Liver (tissue), 8 donors: ENCODE measurements at regions not wholly inside any gene's neighbourhood (a gene's known extent, or its start where the extent isn't known, plus 50 kb on each side); places are given as distances from the start of the nearest gene placed in this dataset.

Experiments used
- DNase-seq: peaks from one replicate; pipeline ENCODE4 v3.0.0-alpha.2; 2017; ENCODE audit warnings: low spot score
- H3K27ac ChIP-seq, 2 donors: one replicate each; pipeline ENCODE4 v1.7.0; 2013; ENCODE audit warnings: inconsistent platforms in 2 of 2, low read length in 2 of 2, control low read depth in 1 of 2, low read depth in 1 of 2, mild to moderate bottlenecking in 1 of 2
- H3K27me3 ChIP-seq, 4 donors: one replicate each; pipeline versions ENCODE4 v1.6.1 to v1.7.0; 2013; ENCODE audit warnings: low read length in 3 of 4, inconsistent platforms in 1 of 4, mild to moderate bottlenecking in 1 of 4, moderate library complexity in 1 of 4; ENCODE audit not compliant: control insufficient read depth in 4 of 4, insufficient read depth in 4 of 4
- H3K36me3 ChIP-seq, 4 donors: one replicate each; pipeline versions ENCODE4 v1.6.1 to v1.7.0; 2013; ENCODE audit warnings: low read length in 3 of 4, mild to moderate bottlenecking in 3 of 4, low read depth in 1 of 4, moderate library complexity in 1 of 4; ENCODE audit not compliant: control insufficient read depth in 4 of 4, insufficient read depth in 3 of 4
- H3K4me1 ChIP-seq, 4 donors: one replicate each; pipeline versions ENCODE4 v1.6.1 to v1.7.0; 2013; ENCODE audit warnings: low read length in 3 of 4, mild to moderate bottlenecking in 3 of 4, moderate library complexity in 1 of 4; ENCODE audit not compliant: control insufficient read depth in 4 of 4, insufficient read depth in 4 of 4
- H3K4me3 ChIP-seq, 3 donors: one replicate each; pipeline versions ENCODE4 v1.6.1 to v1.7.0; 2013; ENCODE audit warnings: low read length in 3 of 3, control low read depth in 1 of 3, low read depth in 1 of 3, mild to moderate bottlenecking in 1 of 3
- H3K9ac ChIP-seq, 2 donors: one replicate each; pipeline ENCODE4 v1.7.0; 2013; ENCODE audit warnings: low read length in 2 of 2, mild to moderate bottlenecking in 2 of 2, moderate library complexity in 2 of 2, control low read depth in 1 of 2, low read depth in 1 of 2
- H3K9me3 ChIP-seq, 4 donors: one replicate each; pipeline versions ENCODE4 v1.6.1 to v1.7.0; 2013; ENCODE audit warnings: low read length in 3 of 4; ENCODE audit not compliant: control insufficient read depth in 4 of 4
- ATF3 ChIP-seq: IDR thresholded peaks from 2 replicates; pipeline ENCODE4 v1.6.1; 2016; ENCODE audit warnings: antibody characterized with exemption
- CTCF ChIP-seq: fragments of 150-350 bp; IDR thresholded peaks from 2 replicates; pipeline ENCODE4 v1.5.1; 2017; ENCODE audit warnings: improper control_type of control experiment, low read depth, low read length; ENCODE audit not compliant: missing input control
- EGR1 ChIP-seq, 2 donors: IDR thresholded peaks; 2 replicates each; pipeline ENCODE4 v1.6.1; 2016 to 2018; ENCODE audit warnings: antibody characterized with exemption in 2 of 2, low read depth in 2 of 2
- FOXA1 ChIP-seq: IDR thresholded peaks from 2 replicates; pipeline ENCODE4 v1.6.1; 2016; ENCODE audit warnings: antibody characterized with exemption
- FOXA2 ChIP-seq: IDR thresholded peaks from 2 replicates; pipeline ENCODE4 v1.6.1; 2016; ENCODE audit warnings: antibody characterized with exemption
- GABPA ChIP-seq, 2 donors: IDR thresholded peaks in 1 of 2; conservative IDR thresholded peaks in 1 of 2; 2 replicates each; pipeline ENCODE4 v1.6.1; 2016; ENCODE audit warnings: antibody characterized with exemption in 2 of 2, mild to moderate bottlenecking in 1 of 2, moderate library complexity in 1 of 2
- HNF4A ChIP-seq, 2 donors: conservative IDR thresholded peaks; 2 replicates each; pipeline ENCODE4 v1.6.1; 2016; ENCODE audit warnings: antibody characterized with exemption in 2 of 2, mild to moderate bottlenecking in 2 of 2
- HNF4G ChIP-seq: IDR thresholded peaks from 2 replicates; pipeline ENCODE4 v1.6.1; 2016; ENCODE audit warnings: antibody characterized with exemption
- JUND ChIP-seq, 2 donors: IDR thresholded peaks; 2 replicates each; pipeline ENCODE4 v1.6.1; 2016; ENCODE audit warnings: antibody characterized with exemption in 2 of 2
- MAX ChIP-seq: IDR thresholded peaks from 2 replicates; pipeline ENCODE4 v1.6.1; 2016; ENCODE audit warnings: antibody characterized with exemption
- NR2F2 ChIP-seq: IDR thresholded peaks from 2 replicates; pipeline ENCODE4 v1.6.1; 2016; ENCODE audit warnings: antibody characterized with exemption
- REST ChIP-seq: IDR thresholded peaks from 2 replicates; pipeline ENCODE4 v1.6.1; 2016; ENCODE audit warnings: antibody characterized with exemption, mild to moderate bottlenecking
- RXRA ChIP-seq, 2 donors: IDR thresholded peaks; 2 replicates each; pipeline ENCODE4 v1.6.1; 2017 to 2018; ENCODE audit warnings: antibody characterized with exemption in 2 of 2, mild to moderate bottlenecking in 1 of 2
- SP1 ChIP-seq: IDR thresholded peaks from 2 replicates; pipeline ENCODE4 v1.6.1; 2018; ENCODE audit warnings: antibody characterized with exemption, mild to moderate bottlenecking
- TAF1 ChIP-seq: conservative IDR thresholded peaks from 2 replicates; pipeline ENCODE4 v1.6.1; 2016; ENCODE audit warnings: antibody characterized with exemption, mild to moderate bottlenecking
- YY1 ChIP-seq: IDR thresholded peaks from 2 replicates; pipeline ENCODE4 v1.6.1; 2016; ENCODE audit warnings: antibody characterized with exemption, mild to moderate bottlenecking
- ZBTB33 ChIP-seq: IDR thresholded peaks from 2 replicates; pipeline ENCODE4 v1.6.1; 2016; ENCODE audit warnings: antibody characterized with exemption
- WGBS: extraction: QIAGEN DNeasy Blood & Tissue Kit; methylation state at CpG from one replicate; pipeline ENCODE4 v1.1.7; 2013; 5-methylcytosine and 5-hydroxymethylcytosine counted together
- donor health status: healthy.
- donor health status: healthy.
- donor health status: healthy.
- donor health status: healthy.
- donor health status: healthy.

- no peaks in the 10 kb centered on the region for H3K4me1 ChIP-seq
- H3K9me3 ChIP-seq, result no peaks in the 10 kb centered on the region
- H3K27me3 ChIP-seq, result no peaks in the 10 kb centered on the region
- no peaks in the 10 kb centered on the region for H3K36me3 ChIP-seq
- 87% methylated on average over 13 of the region's 13 CpGs for WGBS
- DNase-seq, result no peak
- TF ChIP-seq CTCF (no peak), YY1 (no peak), RXRA (IDR thresholded peaks at IDR 0.05) (no peak)
- no peak overlapping the region for H3K27ac ChIP-seq
- no peak overlapping the region for H3K9ac ChIP-seq
- no peak overlapping the region for H3K4me3 ChIP-seq
These were observed 90.6 kb downstream of the ERMARD start for GRCh38 chr6:169841907-169842606.

- Histone ChIP-seq H3K27ac (no peak overlapping the region), H3K36me3 (no peaks in the 10 kb centered on the region), H3K27me3 (no peaks in the 10 kb centered on the region), H3K9ac (no peak overlapping the region), H3K9me3 (no peaks in the 10 kb centered on the region), H3K4me1 (no peaks in the 10 kb centered on the region), H3K4me3 (no peak overlapping the region)
- DNase-seq, result no peak
- WGBS, result 95% methylated on average over 6 of the region's 6 CpGs
- no peak for TF ChIP-seq HNF4G
- TF ChIP-seq YY1, result no peak
- TF ChIP-seq FOXA1, result no peak
- TF ChIP-seq HNF4A (conservative IDR thresholded peaks at IDR 0.05), result no peak
- no peak for TF ChIP-seq TAF1
- TF ChIP-seq FOXA2, result no peak
- no peak for TF ChIP-seq ATF3
- no peak for TF ChIP-seq SP1
- TF ChIP-seq GABPA (IDR thresholded peaks at IDR 0.05 in 1 of 2, conservative IDR thresholded peaks at IDR 0.05 in 1 of 2), result no peak
- no peak for TF ChIP-seq EGR1 (IDR thresholded peaks at IDR 0.05; ENCODE audit: low read depth in 2 of 2)
These were observed 89.8 kb downstream of the ERMARD start for GRCh38 chr6:169841251-169841650.

GRCh38 chr6:169839898-169840631 lies 88.6 kb downstream of the ERMARD start:
- DNase-seq, result peak; percentile 22

More at GRCh38 chr6:169839898-169840631, 88.6 kb downstream of the ERMARD start:
- Histone ChIP-seq H3K27ac (no peak overlapping the region), H3K9me3 (no peaks in the 10 kb centered on the region), H3K27me3 (no peaks in the 10 kb centered on the region), H3K4me1 (no peaks in the 10 kb centered on the region), H3K4me3 (no peak overlapping the region), H3K36me3 (no peaks in the 10 kb centered on the region), H3K9ac (no peak overlapping the region)
- WGBS, result 92% methylated on average over 25 of the region's 25 CpGs
- TF ChIP-seq ZBTB33, result no peak
- no peak for TF ChIP-seq MAX
- no peak for TF ChIP-seq FOXA2
- TF ChIP-seq REST, result no peak
- TF ChIP-seq SP1, result no peak
- TF ChIP-seq JUND (IDR thresholded peaks at IDR 0.05), result no peak
- no peak for TF ChIP-seq NR2F2
- no peak for TF ChIP-seq YY1
- no peak for TF ChIP-seq FOXA1
- no peak for TF ChIP-seq EGR1 (IDR thresholded peaks at IDR 0.05; ENCODE audit: low read depth in 2 of 2)
- no peak for TF ChIP-seq GABPA (IDR thresholded peaks at IDR 0.05 in 1 of 2, conservative IDR thresholded peaks at IDR 0.05 in 1 of 2)
- no peak for TF ChIP-seq HNF4A (conservative IDR thresholded peaks at IDR 0.05)
- no peak for TF ChIP-seq RXRA (IDR thresholded peaks at IDR 0.05)
